Sciatic nerve (tissue), 2 donors: ENCODE measurements at regions not wholly inside any gene's neighbourhood (a gene's known extent, or its start where the extent isn't known, plus 50 kb on each side); places are given as distances from the start of the nearest gene placed in this dataset.
A peak's percentile ranks its signal among the peaks of the same experiment; 100 is the strongest.
"Not testable (repeated sequence)": the region's sequence is repeated elsewhere in the genome, so short reads cannot be mapped to it uniquely, and the experiment has no call there.

Source experiments
- ATAC-seq: fragments of 200-7000 bp; cut with Tn5 transposase; one replicate; pipeline ENCODE4 v1.9.1; 2020; ENCODE audit warnings: mild to moderate bottlenecking, moderate library complexity
- DNase-seq: peaks from one replicate; pipeline ENCODE4 v3.0.0-alpha.2; 2020; ENCODE audit warnings: low spot score
- intact Hi-C: fragments of 100-400 bp; cut with DNase I; formaldehyde crosslinking; loops from one replicate; pipeline ENCODE4 v1.14.2; 2022
- donor health status: DM: no; HTN: no; CAD: no.
- donor health status: DM: no; HTN: no; CAD: no.

DNA sequence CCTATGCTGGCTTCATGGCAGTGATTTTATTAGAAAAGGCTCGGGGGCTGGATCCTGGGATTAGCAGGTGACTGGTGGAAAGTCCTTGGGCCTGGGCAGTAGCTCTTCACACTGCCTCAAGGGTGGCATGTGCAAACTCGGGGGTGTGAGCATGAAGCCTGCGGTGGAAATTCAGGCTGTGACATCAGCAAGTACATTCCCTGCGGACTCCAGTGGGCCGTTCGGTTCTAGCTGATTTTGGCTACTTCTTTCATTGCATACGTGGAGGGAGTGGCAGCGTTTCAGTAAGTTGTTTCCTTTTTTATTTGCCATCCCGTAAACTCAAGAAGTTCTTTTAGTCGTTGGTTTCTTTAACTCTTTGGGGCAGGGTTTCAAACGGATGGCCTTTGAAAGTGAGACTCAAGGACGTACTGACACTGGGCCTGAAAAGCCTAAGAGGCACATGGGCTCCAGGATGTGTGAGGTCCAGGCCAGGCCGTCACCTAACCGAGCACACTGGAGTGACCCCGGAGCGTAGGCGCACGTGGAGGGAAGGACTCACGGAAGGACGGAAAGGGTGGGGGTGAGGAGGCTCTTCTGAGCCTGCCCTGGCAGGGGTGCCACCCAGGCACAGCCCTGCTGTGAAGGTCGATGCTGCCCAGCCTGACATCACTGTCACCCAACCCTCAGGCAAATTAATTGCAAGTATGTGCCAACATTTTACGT lies 104.0 kb upstream of the FRMD1 start:
- intact Hi-C loops = no loop called here
- ATAC-seq = no peak
- no peak for DNase-seq

DNA sequence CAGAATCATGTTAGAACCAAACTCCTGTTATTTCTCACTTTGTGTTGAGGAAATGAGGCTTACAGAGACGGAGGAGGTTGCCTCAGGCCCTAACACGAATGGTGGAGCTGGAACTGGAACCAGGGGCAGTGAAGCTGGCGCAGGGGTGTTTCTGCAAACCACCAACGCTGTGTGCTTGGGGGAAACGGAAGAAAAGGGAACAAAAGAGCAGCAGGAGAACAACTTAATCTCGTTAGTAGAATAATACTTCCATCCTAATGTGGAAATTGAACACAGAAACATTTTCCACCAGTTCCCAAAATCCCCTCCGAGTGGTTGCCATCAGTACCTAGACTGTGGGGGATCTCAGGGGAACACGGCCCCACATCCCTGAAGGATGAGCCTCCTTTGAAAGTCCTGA lies 103.4 kb upstream of the FRMD1 start:
- DNase-seq (no peak), ATAC-seq (no peak)
- intact Hi-C loops = no loop called here

DNA sequence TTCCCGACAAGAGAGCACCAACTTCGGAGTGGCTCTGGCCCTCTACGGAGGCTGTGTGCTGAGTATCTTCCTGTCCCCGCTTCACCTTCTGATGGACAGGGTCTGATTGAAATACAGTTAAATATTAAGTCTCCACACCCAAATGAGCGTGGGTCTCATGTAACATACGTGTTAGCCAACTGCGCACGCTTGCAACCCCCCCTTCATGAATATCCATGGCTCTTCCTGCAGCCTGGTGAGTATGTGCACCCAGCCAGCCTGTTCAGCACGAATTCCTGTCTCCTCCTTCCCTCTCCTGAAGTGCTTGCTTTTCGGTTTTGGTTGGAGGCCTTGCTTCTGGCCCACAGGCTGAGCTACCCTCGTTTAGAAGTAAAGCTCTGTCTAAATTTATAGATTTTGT lies 102.9 kb upstream of the FRMD1 start:
- DNase-seq (no peak), ATAC-seq (no peak)
- intact Hi-C loops = no loop called here

DNA sequence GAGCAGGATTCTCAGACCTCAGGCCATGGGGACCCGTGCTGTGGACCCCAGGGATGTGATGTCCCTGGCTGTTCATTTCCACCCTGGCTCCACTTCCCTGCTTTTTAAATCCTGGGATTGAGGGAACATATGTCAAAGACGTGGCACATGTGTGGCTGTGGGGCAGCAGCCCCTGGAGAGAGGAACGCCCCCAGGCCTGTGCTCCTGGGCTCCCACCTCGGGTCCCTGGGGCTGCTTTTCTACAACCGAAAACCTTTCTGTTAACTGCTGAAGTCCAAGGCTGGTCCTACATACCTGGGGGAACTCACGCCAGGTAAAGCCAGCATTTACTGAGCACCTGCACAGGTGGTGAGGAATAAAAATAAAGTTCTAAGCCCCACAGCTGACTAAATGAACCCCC lies 102.3 kb upstream of the FRMD1 start:
- ATAC-seq (no peak), DNase-seq (no peak)
- intact Hi-C loops = no loop called here

DNA sequence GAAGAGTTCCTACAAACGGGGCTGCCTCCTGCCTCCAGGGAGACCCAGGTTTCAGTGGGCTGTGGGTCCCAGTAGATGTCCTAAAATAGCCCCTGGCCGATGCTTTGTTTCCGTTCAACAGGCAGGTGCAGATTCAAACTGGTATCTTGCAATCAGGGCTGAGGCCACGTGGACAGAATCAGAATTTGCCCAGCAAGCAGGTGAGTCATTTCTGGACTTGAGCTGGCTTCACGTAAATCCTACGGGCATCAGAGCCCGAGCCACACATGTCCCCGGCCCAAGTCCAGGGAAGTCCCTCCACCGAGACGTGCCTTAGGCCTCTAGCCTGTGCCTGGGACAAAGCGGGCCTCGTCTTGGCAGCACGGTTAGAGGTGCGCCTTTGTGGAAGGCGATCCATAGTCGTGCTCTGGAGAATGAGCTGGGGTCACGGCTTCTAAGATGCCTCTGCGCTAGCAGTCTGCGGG lies 101.6 kb upstream of the FRMD1 start:
- DNase-seq (no peak), ATAC-seq (no peak)
- intact Hi-C loops = no loop called here

DNA sequence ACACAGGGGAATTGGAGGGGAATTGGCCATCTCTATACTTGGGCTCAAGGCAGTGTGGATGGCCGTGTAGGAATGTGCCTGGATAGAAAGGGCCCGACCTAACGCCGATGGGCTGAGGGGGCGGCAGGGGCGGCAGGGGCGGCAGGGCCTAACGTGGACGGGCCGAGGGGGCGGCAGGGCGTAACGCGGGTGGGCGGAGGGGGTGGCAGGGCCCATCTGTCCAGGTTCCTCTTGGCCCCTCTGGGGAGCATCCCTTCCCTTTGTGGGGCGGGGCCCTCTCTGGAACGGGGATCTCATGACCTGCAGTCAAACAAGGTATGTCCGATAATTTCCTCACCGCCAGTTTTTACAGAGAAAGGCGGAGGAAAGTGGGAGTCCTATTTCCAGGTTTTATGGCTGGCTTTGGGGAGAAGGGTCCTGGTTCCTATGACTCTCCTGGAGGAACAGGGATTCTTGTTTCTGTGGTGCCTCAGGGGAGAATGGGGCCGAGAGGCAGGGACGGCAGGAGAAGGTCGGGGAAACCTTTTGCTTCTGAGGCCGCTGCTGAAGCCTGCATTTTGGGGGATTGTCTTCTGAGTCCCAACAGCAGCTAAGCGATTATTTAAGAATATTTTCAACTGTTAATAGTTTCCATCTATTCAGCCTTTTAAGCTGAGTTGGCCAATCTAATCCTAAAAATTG lies 100.8 kb upstream of the FRMD1 start:
- DNase-seq = no peak
- peak; percentile 23 for ATAC-seq
- intact Hi-C loops = no loop called here

DNA sequence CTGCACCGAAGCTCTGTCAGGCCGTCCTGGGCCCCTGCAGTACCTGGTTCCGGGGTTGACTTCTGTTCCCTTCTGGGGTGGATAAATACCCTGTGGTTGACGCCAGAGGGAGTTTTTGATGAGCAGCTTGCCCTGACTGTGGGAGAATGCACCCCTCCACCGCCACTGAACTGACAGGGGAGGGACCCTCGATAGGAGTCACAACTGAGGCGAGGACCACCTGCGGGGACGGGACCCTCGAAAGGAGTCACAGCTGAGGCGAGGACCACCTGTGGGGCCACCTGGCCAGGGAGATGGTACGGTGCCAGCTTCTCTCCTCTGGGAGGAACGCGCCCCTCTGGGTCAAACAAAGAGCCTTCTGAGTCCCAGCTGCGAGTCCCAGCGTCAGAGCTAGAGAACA lies 100.1 kb upstream of the FRMD1 start:
- DNase-seq = no peak
- intact Hi-C loops = no loop called here
- ATAC-seq = no peak

DNA sequence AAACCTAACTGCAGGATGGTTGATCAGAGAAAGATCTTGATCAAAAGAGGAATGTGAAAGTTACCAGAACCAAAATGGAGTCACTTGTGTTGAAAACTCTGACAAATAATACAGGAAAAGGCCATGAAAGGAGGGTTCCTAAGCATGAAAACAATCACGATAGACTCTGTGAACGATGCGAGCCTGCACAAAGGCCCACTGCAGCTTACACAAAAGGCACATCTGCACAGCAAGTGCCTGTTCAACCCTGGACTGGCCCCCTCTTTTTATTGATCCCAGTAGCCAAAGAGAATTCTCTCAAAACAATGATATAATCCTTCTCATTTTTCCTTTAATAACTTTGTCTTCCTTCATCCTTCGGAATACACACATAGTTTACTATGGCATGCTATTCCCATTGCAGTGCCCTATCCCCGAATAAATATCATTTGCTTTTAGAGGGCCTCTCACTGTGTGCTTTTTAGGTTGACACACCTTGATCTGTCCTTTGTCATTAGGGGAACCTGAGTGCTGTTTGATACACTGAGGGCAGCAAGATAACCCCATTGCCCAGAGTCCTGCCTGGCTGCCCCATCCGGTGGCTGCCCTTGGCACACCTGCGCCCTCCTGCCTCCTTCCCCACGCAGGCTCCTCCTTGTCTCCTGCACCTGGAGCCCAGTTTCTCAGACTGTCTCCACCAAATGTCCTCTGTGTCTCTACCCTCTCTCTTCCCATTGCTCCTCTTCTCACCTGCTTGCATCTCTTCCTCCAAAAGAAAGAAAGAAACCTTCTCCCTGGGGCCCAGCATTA lies 98.3 kb upstream of the FRMD1 start:
- DNase-seq (no peak), ATAC-seq (no peak)
- intact Hi-C loops = no loop called here

DNA sequence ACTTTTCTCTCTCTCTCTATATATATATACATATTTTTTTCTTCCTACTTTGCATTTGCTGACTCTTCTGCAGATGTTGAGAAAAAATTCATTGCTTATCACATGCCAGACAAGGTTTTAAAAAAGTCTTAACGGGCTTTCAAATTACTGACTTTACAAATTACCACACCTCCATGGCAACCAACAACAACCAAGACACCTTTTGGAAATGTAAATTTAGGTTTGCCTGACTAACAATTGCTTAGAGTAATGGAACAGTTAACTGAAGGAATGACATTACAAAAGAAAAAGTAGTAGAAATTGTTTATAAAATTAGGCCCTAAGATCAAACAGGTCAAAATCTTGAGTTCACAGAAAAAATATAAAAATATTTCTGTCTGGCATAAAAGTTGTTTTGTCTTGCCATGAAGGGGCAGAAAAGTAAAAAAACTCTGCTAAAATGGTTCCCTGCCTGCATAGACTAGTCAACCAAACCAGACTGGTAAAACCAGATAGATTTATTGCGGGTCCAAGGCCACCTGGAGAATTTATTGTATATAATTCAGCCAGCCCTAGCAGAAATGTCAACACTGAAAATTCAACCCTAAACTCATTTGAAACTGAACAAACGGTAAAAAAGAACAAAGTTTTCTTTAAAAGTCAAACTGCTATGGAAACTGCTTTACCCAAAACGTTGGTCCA lies 92.8 kb upstream of the FRMD1 start:
- DNase-seq = no peak
- intact Hi-C loops = no loop called here
- no peak for ATAC-seq

DNA sequence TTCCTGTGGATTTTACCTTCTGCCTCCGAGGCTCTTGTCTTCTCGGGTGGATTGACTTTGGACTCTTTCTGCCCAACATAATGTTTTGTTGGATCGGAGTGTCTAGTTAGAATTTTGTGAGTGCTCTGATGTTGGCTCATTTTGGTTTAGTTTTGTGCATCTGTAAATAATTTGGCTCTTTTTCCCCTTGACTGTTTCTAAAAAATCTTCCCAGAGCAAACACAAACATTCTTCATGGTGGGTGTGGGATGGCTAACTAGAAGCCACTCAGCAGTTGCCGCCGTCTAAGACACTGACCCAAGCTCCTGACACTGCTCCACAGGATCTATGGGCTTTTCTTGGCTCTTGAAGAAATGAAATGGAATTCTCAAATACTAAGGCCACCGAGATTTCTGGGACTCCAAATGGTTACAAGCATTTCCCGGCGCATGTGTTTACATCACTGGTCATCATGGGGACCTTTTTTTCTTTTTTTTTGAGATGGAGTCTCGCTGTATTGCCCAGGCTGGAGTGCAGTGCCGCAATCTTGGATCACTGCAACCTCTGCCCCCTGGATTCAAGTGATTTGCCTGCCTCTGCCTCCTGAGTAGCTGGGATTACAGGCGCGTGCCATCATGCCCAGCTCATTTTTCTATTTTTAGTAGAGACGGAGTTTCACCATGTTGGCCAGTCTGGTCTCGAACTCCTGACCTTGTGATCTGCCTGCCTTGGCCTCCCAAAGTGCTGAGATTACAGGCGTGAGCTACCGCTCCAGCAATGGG lies 92.0 kb upstream of the FRMD1 start:
- no peak for DNase-seq
- ATAC-seq = no peak
- intact Hi-C loops = no loop called here

DNA sequence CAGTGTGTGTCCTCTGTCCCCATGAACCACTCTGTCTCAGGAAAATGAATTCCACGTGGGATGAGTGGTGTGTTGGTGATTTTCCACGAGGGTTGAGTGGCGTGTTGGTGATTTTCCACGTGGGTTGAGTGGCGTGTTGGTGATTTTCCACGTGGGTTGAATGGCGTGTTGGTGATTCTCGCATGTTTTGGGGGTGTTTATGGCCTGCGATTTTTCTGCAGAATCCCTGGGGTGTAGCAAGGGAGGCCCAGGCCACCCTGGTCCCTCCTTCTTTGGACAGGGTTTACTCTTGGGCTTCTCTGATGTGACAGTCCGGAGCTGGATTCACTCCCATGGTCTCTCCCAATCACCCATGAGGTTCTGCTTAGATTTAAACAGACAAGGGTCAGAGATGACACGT lies 90.6 kb upstream of the FRMD1 start:
- intact Hi-C loops = no loop called here
- no peak for DNase-seq
- no peak for ATAC-seq

DNA sequence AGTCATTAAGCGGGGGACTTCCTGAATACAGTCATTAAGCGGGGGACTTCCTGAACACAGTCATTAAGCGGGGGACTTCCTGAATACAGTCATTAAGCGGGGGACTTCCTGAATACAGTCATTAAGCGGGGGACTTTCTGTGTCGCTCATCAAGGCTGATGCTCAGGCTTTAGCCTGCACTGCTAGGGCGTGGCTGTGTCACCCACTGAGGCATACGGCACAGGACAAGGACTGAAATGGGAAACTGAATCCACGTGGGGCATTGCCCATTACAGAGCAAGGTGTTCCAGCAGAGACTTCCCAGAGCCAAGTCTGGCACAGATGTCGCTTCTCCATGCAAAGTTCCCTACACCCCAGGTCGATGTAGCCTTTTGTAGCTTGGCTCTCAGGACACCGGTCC lies 89.9 kb upstream of the FRMD1 start:
- DNase-seq, intact Hi-C loops, ATAC-seq: not testable (repeated sequence)

DNA sequence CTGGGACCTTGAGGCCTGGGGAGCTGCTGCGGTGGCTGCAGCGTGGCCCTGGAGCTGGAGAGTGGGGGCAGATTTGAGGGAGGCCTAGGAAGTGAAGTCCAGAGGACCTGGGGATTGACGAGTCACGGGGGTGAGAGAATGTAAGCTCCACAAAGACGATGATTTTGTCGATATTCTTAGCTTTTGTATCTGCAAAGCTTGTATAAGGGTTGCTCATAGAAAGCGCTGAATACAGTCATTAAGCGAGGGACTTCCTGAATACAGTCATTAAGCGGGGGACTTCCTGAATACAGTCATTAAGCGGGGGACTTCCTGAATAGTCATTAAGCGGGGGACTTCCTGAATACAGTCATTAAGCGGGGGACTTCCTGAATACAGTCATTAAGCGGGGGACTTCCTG lies 89.3 kb upstream of the FRMD1 start:
- intact Hi-C loops, DNase-seq: not testable (repeated sequence)

DNA sequence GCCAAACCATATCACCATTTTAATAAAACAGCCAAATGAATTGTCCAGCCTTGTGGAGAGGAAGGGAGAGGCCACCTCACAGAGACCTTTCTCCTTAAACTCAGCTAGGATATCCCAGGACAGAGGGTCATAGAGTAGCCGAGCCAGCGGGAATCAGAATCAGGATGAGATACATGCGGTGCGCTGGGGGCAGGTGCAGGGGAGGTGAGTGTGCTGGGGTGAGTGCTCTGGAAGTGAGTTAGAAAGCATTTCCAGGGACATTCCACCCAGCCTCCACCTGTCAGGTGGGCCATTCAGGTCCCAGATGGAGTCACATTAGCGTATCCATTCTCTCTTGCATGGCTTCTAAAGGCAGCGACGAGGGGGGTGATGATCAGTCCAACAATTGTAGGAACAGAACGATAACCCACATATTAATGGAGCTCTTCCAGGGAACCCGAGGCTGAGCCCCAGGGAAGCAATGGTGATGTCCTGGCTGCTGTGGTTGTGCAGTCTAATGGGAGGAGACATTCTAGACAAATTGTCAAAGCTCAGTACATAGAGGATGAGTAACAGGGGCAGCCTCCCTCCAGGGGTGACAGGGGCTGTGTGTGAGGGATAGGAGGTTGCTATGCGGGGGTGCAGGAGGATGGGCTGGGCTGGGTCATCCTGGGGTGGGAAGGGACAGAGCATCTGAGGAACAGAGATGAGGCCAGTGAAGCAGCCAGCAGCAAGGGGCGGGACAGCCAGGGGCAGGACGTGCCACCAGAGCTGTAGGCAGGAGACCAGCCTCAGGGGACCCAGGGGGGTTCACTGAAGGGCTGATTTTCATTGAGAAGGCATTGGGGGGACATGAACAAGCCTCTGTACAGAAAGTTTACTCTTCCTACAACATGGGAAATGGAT lies 88.7 kb upstream of the FRMD1 start:
- DNase-seq = no peak
- intact Hi-C loops = no loop called here
- ATAC-seq = no peak

More for the DNA sequence above, 89.3 kb upstream of the FRMD1 start:
- not testable (repeated sequence) for ATAC-seq

DNA sequence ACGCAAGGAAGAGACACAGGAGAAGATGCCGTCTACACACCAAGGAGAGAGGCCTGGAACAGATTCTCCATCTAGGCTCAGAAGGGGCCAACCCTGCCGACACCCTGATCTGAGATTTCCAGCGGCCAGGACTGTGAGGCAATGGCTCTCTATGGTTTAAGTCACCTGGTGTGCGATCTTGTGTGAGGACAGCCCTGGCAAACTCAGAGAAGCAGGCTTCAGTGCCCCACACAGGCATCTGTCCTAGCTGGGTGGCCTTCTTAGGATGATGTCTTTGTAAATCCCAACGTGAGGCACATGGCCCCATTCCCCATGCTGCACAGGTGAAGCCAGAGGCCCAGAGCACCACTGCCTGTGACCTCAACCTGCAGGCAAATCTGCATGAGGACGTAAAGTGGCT lies 87.6 kb upstream of the FRMD1 start:
- intact Hi-C loops = no loop called here
- ATAC-seq = no peak
- DNase-seq = no peak

DNA sequence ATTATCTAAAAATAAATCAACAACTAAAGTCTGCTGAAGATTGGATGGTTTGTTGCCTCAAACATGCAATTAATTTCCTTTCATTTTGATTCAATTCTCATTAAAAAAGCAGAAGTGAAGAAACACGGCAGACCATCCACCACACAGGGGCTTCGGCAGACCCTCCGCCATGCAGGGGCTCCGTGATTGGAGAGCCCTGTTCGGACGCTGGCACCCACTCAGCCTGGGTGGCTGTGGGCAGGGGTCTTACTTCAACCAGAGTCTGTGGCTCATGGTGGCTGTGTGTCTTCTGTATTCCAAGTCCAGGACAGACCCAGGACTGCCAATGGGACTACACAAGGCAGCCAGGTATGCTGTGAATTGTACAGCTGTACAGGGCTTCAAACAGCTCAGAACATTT lies 86.9 kb upstream of the FRMD1 start:
- ATAC-seq = no peak
- DNase-seq = no peak
- intact Hi-C loops = no loop called here

DNA sequence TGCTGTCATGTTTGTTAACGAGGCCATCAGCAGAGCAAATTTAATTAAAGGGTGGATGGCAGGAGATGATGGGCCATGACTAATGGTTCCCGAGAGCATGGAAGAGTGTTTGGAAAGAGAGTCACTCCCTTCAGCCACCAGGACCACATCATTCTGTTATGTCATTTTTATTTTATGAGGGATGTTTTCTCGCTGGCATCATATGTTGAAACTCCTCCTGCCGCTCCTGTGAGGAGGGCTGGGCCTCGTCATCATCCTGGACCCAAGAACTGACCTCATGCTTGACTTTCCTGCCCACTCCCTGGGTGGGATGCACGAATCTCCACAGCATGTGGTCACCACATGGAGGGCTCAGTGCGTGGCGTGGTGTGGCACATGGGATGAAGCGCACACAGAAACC lies 86.4 kb upstream of the FRMD1 start:
- DNase-seq = no peak
- ATAC-seq = no peak
- intact Hi-C loops = no loop called here

DNA sequence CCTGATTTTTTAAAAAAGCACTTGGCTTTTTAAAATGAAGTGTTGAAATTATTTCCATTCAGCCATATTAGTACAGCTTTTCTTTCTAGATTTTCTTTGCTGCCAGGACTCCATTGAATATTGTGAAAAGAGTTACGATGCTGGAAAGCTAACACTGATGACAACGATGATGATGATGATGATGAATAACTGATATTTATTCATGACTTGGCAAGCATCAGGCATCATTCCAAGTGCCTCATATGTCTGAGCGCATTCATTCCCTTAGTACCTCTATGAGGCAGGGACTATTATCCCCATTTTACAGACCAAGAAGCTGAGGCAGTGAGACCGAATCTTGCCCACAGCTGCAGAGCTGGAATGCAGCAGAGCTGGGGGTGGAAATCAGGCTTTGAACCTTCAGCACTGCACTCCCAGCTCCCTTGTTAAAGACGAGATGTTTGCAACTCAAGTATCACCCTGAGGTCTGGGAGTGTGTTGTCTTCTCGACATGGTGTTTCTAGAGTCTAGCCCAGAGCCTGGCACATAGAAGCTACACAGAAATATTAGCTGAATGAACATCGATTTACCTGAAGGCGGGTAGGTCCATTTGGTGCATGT lies 85.5 kb upstream of the FRMD1 start:
- DNase-seq = no peak
- no peak for ATAC-seq
- intact Hi-C loops = no loop called here
